GM18502 (cell line): ENCODE measurements at regions not wholly inside any gene's neighbourhood (a gene's known extent, or its start where the extent isn't known, plus 50 kb on each side); places are given as distances from the start of the nearest gene placed in this dataset.

ENCODE experiments used
- ATAC-seq: cut with Tn5 transposase; IDR thresholded peaks from one replicate; pipeline ENCODE4 v1.9.1; 2021; ENCODE audit warnings: mild to moderate bottlenecking; ENCODE audit not compliant: unreplicated experiment, poor library complexity

DNA sequence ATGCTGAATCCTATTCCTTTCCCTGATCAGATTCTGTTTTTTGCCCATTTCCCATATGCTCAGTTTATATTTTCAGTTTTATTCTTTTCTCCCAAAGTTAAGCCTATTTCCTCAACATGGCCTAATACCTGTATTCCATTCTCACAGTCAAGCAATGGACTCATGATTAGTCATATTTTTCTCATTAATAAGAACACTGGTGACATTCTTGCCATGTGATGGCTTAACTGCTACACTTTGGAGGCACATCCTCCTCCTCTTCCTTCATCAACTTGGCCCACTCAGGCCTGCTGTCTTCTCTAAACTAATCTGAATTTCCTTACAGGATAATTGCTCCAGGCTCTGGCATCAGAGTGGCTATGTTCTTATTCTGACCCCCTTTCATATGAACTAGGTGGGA lies 679.2 kb downstream of the NYAP2 start:
- ATAC-seq: no peak

DNA sequence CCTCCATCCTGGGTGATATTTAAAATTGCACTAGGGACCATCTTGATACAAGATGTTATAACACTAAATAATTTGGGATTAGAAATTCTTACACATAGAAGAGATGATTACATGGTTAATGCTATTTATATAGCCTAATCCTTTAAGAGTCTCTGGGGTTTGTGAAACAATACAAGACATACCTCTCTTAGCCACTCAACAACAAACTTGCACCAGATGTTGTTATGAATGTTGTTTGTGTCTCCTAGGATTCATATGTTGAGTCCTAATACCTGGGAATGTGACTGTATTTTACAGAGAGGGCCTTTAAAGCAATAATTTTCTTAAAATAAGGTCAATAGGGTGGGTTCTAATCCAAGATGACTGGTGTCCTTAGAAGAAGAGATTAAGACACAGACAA lies 678.3 kb downstream of the NYAP2 start:
- no peak for ATAC-seq

DNA sequence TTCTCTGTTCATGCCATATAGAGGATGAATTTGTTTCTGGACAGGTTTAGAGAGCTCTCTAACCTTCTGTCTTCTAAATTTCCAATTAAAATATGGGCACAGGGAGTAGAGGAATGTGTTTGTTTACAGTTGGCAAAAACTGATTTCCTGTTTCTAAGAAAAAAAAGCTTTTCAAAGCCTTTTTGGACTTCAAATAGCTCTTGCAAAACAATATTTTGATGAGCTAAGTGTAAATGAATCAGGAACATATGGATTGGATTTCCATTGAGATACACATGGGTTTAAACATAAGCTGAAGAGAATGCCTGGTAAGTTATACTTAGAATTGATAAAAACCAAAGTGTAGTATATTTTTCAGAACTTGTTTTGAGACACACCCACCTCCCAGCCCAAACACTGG lies 677.5 kb downstream of the NYAP2 start:
- no peak for ATAC-seq

DNA sequence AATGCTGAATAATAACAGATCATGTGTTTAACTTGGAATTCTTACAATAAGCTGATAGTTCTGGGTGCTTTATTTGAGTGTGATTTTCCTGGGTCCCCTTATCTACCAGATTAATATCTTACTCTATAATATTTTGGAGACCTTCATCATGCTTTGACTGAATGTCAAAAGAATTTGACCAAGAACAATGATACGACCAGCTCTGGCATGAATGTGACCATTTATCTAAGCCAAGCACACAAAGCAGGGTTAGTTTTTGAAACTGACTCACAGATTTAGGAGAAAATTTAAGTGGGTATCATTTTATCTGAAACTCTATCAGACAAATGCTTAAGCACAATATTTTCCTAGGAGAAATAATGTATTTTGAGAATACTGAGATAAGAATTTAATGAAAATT lies 677.0 kb downstream of the NYAP2 start:
- no peak for ATAC-seq

DNA sequence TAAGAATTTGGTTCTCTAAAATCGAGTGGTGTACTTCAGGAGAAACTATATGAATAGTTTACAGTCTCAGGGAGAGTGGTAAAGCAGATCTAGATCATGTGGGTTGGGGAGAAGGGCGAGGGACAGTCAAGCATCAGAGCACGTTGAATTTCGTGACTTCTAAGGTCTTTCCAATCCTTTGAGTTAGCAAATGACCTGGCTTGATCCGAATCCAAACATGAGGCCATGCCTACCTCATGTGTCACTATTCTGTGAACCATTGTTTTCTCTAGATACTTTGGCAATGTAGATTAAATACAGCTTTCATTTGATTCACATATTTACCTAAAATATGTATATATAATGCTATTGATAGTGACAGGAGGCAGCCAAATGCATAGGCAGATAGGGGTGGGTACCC lies 674.9 kb downstream of the NYAP2 start:
- ATAC-seq: no peak

DNA sequence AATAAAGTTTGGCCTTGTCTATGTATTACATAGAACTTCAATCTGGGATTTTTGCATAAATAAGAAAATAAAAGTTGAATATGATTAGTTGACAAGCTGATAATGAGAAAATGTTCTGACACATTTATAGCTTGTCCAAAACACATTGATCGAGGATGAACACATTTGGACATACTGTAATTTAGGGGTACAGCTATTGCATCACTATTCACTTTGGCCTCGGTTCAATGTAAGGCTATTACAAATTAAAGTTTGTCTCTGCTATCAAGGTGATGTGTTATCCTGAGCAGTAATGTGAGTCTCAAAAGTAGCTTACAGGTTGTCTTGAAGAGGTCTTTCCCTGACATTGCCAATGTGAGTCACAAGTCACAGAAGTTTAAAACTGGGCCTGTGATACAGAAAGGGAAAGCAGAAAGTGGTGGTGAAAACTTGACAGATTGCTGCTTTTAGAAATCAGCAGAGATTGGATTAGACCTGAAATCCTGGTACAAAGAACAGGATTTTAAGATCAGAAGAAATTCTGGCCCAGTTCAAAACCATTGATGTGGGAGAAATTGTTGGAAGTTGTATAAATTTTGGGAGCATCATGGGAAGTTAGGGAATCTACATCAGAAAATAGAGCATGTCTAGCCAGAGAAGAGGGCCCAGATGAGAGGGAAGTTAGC lies 674.1 kb downstream of the NYAP2 start:
- no peak for ATAC-seq

DNA sequence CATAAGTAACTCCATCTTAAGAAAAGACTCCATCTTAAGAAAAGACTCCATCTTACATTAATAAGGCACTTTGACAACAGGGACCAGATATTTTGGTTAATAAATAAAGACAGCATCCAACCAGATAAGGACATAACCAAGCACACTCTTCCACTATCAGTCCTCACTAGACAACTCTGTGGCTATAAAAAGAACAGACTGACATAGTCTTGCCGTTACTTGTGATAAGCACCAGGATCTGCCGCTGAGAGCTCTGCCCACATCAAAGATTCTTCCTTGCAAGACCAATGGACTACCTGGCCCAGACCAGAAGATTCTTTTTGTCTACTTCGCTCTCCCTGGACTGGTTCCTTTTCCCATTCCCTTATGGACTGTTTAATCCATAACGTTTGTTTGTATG lies 667.4 kb downstream of the NYAP2 start:
- ATAC-seq: no peak

DNA sequence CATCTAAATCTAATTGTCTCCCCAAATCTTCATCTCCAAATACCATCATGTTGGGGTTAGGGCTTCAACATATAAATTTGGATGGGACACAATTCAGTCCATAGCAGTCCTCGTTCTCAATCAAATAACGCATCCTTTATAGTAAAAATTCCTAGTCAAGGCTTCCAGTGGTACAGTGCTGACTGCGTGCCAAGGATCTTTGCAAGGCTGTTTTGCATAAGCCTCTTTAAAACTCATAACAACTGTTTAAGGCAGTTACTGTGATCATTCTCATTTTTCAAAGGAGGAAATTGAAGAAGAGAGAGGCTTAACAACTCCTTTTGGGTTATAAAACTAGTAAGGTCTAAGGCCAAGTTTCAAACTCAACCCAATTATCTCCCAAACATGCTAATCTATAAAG lies 666.9 kb downstream of the NYAP2 start:
- no peak for ATAC-seq

DNA sequence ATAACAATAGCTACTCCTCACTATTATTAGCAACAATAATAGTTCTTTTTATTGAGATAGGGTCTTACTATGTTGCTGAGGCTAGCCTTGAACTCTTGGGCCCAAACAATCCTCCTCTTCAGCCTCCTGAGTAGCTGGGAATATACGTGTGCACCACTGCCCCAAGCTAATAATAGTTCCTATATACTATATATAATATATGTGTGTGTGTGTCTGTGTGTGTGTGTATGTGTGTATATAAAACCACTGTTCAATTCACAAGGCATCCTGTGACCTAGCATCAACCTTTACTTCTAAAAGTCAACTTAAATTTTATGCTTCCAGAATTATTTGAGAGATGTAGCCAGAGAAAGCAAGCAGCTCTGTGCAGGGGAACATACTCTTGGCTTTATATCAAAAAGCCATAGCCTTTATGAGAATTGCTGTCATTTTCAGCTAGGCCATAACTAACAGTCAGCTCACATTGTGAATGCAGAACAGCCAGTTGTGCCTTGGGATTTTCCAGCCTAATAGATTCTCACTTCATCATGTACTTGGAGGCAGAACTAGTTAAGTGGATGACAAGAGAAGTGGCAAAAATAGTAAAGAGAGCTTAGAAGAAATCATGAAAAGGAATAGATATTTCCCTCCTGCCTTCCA lies 665.5 kb downstream of the NYAP2 start:
- ATAC-seq: no peak

DNA sequence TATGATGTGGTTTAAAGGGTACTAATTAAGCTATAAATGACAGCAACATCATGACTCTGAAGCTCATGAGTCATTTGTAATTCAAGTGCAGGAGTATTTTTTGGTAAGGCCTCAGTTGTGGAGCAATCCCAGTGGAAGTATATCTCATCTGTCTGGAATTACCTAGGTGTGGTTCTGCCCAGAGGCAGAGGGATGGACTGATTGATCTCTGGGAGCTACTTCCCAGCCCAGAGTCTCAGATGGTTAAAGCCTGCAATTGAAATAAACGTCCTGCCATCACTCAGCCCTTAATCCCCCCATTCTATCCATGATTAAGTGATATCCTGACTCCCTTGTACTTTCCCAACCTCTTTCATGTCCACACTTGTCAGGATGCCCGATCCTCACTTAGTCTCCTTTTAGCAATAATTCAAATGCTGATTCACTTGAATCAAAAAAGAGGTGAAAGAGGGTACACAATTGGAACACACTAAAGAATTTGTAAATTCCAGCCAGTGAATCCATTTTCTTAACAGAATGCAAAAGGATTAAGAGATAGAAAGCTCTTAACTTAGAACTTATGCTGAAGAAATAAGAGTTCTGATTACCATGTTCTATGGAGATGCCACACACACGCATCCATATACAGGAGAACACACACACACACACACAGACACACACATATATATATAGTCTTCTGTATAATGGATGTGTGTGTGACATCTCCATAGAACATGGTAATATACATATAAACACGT lies 664.4 kb downstream of the NYAP2 start:
- ATAC-seq: no peak

DNA sequence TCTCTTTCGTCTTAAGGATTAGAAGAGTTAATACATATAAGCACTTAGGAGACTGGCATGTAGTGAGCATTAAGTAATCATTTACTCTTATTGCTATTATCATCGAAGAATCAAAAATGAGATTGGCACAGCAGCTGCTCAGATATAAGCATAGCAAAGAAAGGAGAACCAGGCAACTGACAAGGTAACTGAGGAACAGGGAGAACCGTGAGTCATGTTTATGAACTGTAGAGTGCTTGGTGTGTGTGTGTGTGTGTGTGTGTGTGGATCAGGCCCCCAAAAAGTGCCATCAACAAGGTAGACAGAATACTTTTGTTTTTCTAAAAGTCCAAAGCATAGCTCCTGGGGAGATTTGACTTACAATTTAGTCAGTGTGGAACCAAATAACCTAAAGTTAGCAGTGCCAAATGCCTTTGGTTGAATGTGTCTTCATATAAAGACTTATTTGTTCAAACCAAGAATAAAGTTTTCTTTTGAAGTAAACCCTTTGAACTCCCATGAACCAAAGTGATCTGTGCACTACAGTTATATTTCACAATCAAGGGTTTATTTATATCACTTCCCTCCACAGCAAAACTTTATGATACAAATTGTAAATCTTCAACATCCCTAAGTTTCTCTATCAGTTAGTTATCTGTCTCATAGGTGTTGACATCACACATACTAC lies 660.6 kb downstream of the NYAP2 start:
- ATAC-seq: no peak

DNA sequence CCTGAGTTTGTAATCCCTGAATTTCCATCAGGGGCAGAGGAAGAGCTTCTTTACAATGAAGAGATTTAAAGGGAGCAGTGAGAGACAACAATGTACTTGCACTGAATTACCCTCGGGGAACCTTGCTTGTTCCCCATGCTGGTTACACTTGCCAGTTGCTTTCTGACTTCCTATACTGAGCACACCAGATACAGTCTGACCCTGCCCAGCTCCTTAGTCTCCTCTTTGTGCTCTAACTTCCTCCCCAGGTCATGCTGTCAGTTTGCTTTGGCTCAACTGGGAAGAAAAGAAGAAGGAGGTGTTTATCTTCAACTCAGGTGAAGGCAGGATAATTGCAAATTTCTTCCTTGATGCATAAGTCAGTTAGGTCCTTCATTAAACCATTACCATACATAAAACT lies 658.4 kb downstream of the NYAP2 start:
- ATAC-seq: no peak

DNA sequence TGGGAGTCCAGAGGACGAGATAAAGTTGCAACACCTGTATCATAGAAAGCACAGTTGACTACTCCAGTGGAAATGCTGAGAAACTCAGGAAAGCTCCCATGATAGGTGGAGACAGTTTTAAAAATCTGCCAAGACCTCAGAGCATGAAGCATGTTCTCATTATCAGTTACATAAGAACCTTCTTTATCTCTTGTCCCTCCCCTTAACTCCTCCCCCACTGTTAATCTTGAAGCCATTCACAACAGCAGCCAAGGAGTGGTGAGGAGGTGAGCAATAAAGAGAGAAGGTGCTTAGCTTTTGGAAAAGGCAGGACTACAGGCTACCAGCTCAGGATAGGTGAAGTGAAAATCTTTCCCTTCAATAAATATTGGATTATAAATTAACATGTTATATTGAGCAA lies 657.9 kb downstream of the NYAP2 start:
- ATAC-seq: no peak

DNA sequence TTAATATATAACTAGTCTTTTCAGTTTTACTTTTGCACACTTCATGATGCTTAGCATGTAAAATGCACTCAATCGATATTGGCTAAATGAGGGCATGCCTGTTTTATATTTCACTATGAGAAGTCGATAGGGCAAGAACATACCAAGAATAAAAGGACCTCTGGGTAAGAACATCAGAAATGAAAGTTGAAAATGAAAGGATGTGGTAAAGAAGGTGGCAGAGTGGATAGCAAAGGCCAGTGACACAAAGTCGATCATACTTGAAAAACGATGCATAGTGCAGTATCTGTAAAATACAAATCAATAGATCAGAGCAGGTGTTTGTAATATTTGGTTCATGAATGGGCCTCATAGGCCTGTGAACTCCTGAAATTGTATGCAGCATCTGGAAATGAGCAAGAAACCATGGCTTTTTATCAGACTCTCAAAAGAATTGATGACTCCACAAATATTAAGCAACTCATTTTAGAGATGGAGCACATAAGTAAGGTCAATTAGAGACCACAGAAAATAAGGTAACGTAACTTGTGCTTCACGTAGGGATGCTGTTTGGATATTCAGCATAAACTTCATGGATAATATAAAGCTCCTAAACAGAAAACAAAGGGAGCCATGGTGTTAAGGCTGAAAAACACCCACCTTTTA lies 653.4 kb downstream of the NYAP2 start:
- ATAC-seq: no peak

DNA sequence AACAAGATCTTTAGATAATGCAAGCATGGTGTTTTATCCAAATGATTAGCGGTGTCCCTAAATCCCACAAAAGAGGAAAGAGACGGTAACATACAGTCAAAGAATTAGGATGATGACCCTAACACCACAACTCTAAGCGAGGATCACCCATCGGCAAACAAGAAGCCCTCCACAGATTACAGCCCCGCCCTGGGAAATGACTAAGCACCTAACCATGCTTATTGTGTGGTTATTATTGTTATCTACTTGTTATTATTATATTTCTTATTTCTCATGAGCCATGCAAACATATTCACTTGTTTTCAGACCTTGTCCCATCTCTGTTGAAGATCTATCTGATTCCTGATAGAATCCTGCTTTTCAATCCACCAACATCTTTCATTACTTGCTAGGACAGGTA lies 651.3 kb downstream of the NYAP2 start:
- ATAC-seq: no peak

DNA sequence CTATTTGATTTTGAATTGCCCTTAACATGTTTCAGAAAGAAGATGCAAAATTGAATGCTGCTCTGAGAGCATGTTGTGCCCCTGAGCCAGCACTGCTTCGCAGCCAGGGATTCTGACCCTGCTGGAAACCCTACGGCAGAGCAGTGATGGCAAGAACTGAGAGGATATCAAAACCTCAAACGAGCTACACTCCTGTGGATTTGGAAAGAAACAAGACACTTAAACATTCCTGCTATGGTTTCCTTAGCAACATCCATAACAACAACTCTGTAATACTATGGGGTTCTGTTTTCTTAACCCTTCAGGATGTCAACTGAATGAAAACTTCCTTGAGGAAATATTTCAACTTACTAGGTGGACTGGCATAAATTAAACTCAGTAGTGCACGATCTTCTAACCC lies 649.1 kb downstream of the NYAP2 start:
- ATAC-seq: no peak

DNA sequence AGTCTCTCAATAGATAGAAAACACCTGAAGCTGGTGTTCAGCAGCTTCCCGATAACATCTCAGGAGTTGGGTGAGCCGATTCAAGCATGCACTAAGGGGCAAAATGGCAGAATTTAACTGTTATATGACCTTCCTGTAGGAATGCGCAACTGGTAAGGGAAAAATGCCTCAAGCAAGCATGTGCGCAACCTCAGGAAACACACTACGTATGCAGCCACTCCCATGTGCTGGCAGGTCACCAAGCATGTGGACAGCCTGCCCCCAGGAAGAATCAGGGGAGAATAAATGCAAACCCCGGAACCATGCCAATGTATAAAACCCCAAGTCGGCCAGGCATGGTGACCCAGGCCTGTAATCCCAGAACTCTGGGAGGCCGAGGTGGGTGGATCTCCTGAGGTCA lies 645.6 kb downstream of the NYAP2 start:
- ATAC-seq: no peak

DNA sequence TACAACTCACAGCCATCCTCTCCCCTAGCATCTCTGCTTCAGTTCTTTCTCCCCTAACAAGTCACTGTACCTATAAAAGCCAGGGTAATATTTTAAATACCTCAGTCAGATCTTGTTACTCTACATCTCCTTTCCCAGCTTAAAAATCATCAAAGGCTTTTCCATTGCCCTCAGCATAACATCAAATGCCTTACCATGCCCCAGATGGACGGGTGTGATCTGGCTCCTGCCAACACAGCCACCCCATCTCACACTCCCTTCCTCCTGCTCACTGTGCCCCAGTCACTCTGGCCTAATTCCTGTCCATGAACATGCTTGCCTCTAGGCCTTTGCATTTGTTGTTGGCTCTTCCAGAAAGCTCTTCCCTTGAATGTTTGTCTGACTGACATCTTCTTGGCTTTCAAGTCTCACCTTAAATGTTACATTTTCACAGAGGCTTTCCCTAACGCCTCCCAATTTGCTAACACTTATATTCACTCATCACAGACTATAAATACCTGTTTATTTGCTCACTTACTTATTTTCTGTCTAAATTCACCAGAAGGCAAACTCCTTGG lies 640.9 kb downstream of the NYAP2 start:
- no peak for ATAC-seq

DNA sequence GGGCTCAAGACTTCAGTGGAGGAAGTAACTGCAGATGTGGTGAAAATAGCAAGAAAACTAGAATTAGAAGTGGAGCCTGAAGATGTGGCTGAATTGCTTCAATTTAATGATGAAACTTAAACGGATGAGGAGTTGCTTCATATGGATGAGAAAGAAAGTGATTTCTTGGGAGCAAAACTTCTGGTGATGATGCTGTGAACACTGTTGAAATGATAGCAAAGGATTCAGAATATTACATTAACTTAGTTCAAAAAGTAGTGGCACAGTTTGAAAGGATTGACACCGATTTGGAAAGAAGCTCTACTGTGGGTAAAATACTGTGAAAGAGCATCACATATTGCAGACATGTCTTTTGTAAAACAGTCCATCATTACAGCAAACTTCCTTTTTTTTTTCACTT lies 638.0 kb downstream of the NYAP2 start:
- ATAC-seq: no peak

DNA sequence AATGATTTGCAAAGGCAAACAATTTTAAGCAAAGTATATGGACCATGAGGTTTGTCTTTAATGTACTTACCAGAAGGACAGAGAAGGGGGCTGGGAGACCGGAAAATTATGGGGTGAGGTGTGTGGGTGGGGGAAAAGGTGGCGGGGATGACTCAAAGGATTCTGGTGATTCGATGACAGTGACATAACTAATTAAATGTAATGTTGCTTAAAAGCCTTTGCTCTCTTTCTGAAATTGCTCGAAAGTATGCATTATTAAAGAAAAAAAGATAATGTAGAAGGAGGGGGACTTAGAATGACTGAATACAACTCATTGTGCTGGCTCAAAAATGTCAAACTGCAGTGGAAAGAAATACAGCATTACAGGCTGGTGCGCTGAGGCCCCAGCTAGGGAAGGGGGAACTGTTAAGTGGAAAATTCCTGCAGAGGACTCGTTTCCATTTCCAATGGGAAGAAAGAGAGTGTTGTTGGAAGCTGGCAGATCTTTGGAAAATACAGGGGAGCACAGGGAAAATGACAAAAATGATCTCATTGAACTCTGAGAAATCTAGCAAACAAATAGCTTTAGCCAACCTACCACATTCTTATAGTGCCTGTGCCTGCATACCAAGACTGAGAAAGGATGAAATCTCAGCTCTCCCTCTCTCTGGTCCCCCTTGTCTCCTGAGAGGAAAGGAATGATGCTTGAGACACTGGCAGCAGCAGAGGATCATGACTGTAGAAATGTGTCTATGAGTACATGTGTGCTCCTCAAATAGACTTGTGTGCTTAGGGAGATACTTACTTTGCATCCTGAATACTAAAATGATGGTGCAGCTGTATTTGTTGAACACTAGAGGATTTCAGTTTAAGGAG lies 632.4 kb downstream of the NYAP2 start:
- ATAC-seq: peak; percentile 15
